K562 (cell line): ENCODE measurements at regions not wholly inside any gene's neighbourhood (a gene's known extent, or its start where the extent isn't known, plus 50 kb on each side); places are given as distances from the start of the nearest gene placed in this dataset.

Source experiments
- ATAC-seq: fragments of 200-7000 bp; cut with Tn5 transposase; 3 replicates; pipeline ENCODE4 v1.9.1; 2020; ENCODE audit warnings: moderate library complexity
- BruUV-seq: library from RNA; stranded (reverse); fragments of 400-500 nt; replicated peaks from 2 replicates; lab custom pipeline; 2021; lab: Mats Ljungman, UMichigan
- CTCF ChIA-PET: fragments of 300-600 bp; formaldehyde crosslinking; extraction: SDS; loops from one replicate; lab custom pipeline; 2021; ENCODE audit warnings: low intra/inter-chr PET ratio; lab: Yijun Ruan, JAX
- POLR2A ChIA-PET: fragments of 300-600, 350-650 bp; sonication (Branson Sonifier 250); formaldehyde crosslinking; extraction: SDS; loops from one replicate; lab custom pipeline; 2021; ENCODE audit warnings: antibody characterized with exemption, inconsistent platforms; lab: Yijun Ruan, JAX
- DNase-seq, 4 experiments: peaks; one replicate each; pipeline versions ENCODE4 v3.0.0 to v3.0.0-alpha.2; 2011 to 2018; ENCODE audit warnings: low spot score in 3 of 4, mixed read lengths in 3 of 4; ENCODE audit errors: extremely low read depth in 1 of 4
- FAIRE-seq: peaks from 2 replicates; lab custom pipeline; 2011; peaks lifted over from hg19 to GRCh38; lab: Jason Lieb, UNC
- H2AFZ ChIP-seq: 2 replicates; pipeline ENCODE4 v1.6.0; 2011; ENCODE audit warnings: low read depth, low read length, control low read depth, inconsistent platforms
- H3K27ac ChIP-seq: fragments of 200-600 bp; 3 replicates; pipeline ENCODE4 v1.8.0; 2011; ENCODE audit warnings: low read depth, mild to moderate bottlenecking, control low read depth, inconsistent platforms, low read length, moderate library complexity, mixed read lengths; ENCODE audit errors: extremely low read depth
- H3K27me3 ChIP-seq, 2 experiments: fragments of 300-600 bp in 1 of 2; 2 replicates in 1 of 2; 3 replicates in 1 of 2; pipeline versions ENCODE4 v1.6.0 to v1.8.0; 2011; ENCODE audit warnings: inconsistent platforms in 2 of 2, low read length in 2 of 2, mild to moderate bottlenecking in 1 of 2, mixed read lengths in 1 of 2, moderate library complexity in 1 of 2; ENCODE audit not compliant: control insufficient read depth in 2 of 2, insufficient read depth in 2 of 2
- H3K36me3 ChIP-seq: fragments of 300-600 bp; 3 replicates; pipeline ENCODE4 v1.8.0; 2011; ENCODE audit warnings: mild to moderate bottlenecking, low read length, inconsistent platforms; ENCODE audit not compliant: control insufficient read depth, insufficient read depth
- H3K4me1 ChIP-seq, 2 experiments: fragments of 200-600 bp in 1 of 2; replicated peaks in 1 of 2; 2 replicates in 1 of 2; 3 replicates in 1 of 2; pipeline versions ENCODE4 v1.5.1 to v1.8.0; 2011; ENCODE audit warnings: inconsistent platforms in 2 of 2, low read length in 2 of 2, mild to moderate bottlenecking in 1 of 2, mixed read lengths in 1 of 2, moderate library complexity in 1 of 2; ENCODE audit not compliant: control insufficient read depth in 2 of 2, insufficient read depth in 2 of 2
- H3K4me2 ChIP-seq: 2 replicates; pipeline ENCODE4 v1.6.1; 2011; ENCODE audit warnings: low read length, control low read depth, inconsistent platforms, mixed read lengths; ENCODE audit not compliant: insufficient read depth
- H3K4me3 ChIP-seq: fragments of 200-600 bp; sonication (generic), shearing (Covaris generic); 2 replicates; pipeline ENCODE4 v1.5.1; 2016; ENCODE audit warnings: control low read depth, inconsistent platforms
- H3K79me2 ChIP-seq: fragments of 200-600 bp; 3 replicates; pipeline ENCODE4 v1.8.0; 2011; ENCODE audit warnings: low read length, inconsistent platforms; ENCODE audit not compliant: control insufficient read depth, insufficient read depth
- H3K9ac ChIP-seq, 2 experiments: 2 replicates each; pipeline versions ENCODE4 v1.6.0 to v1.6.1; 2011; ENCODE audit warnings: low read depth in 2 of 2, low read length in 2 of 2, control low read depth in 1 of 2, inconsistent platforms in 1 of 2, mild to moderate bottlenecking in 1 of 2, mixed read lengths in 1 of 2; ENCODE audit not compliant: insufficient read depth in 1 of 2
- H3K9me1 ChIP-seq: one replicate; pipeline ENCODE4 v1.6.0; 2011; ENCODE audit warnings: inconsistent platforms, mild to moderate bottlenecking, low read length, moderate library complexity; ENCODE audit not compliant: control insufficient read depth, insufficient read depth
- H3K9me3 ChIP-seq: replicated peaks from 2 replicates; pipeline ENCODE4 v1.5.1; 2011; ENCODE audit warnings: low read depth, low read length, inconsistent platforms; ENCODE audit not compliant: control insufficient read depth, insufficient read depth
- H4K20me1 ChIP-seq: replicated peaks from 2 replicates; pipeline ENCODE4 v1.6.1; 2011; ENCODE audit warnings: low read length, inconsistent platforms, mixed read lengths; ENCODE audit not compliant: control insufficient read depth, insufficient read depth
- ARNT ChIP-seq, 2 experiments: fragments of 450-650 bp; IDR thresholded peaks; 2 replicates each; pipeline ENCODE4 v1.6.1; 2016; ENCODE audit warnings: mild to moderate bottlenecking in 1 of 2
- CCNT2 ChIP-seq: IDR thresholded peaks from 2 replicates; pipeline ENCODE4 v1.6.1; 2011; ENCODE audit warnings: borderline replicate concordance, low read depth, mild to moderate bottlenecking, moderate library complexity, mixed read lengths, low read length; ENCODE audit not compliant: insufficient read length; ENCODE audit errors: extremely low read depth
- DACH1 ChIP-seq: fragments of 450-650 bp; IDR thresholded peaks from 2 replicates; pipeline ENCODE4 v1.6.1; 2018; ENCODE audit not compliant: partially characterized antibody
- ELF1 ChIP-seq: fragments of 200-800 bp; sonication (Bioruptor generic); IDR thresholded peaks from 2 replicates; pipeline ENCODE4 v1.6.1; 2016; ENCODE audit warnings: missing genetic modification characterization, missing compliant biosample characterization
- EP400 ChIP-seq: fragments of 450-650 bp; IDR thresholded peaks from 2 replicates; pipeline ENCODE4 v1.6.1; 2017; ENCODE audit warnings: antibody characterized with exemption, mild to moderate bottlenecking, moderate library complexity
- HMGN3 ChIP-seq: IDR thresholded peaks from 2 replicates; pipeline ENCODE4 v1.6.1; 2011; ENCODE audit warnings: borderline replicate concordance, low read depth, mild to moderate bottlenecking, mixed read lengths, low read length; ENCODE audit not compliant: insufficient read length; ENCODE audit errors: extremely low read depth
- HNRNPH1 ChIP-seq: fragments of 200-400 bp; formaldehyde crosslinking; optimal IDR thresholded peaks from 2 replicates; pipeline ENCODE3; 2017; ENCODE audit warnings: low read depth, mild to moderate bottlenecking, low read length, moderate library complexity
- HNRNPLL ChIP-seq: fragments of 200-400 bp; formaldehyde crosslinking; IDR thresholded peaks from 2 replicates; pipeline ENCODE4 v1.6.1; 2017; ENCODE audit warnings: low read length, low read depth, mild to moderate bottlenecking; ENCODE audit not compliant: poor library complexity, severe bottlenecking
- MTA3 ChIP-seq: fragments of 450-650 bp; formaldehyde crosslinking; IDR thresholded peaks from 2 replicates; pipeline ENCODE4 v1.6.1; 2017; ENCODE audit warnings: mild to moderate bottlenecking, borderline replicate concordance
- THRA ChIP-seq: fragments of 450-650 bp; IDR thresholded peaks from 2 replicates; pipeline ENCODE4 v1.6.1; 2017; ENCODE audit warnings: mild to moderate bottlenecking, moderate library complexity
- ZC3H11A ChIP-seq: IDR thresholded peaks from 2 replicates; pipeline ENCODE4 v1.6.1; 2012; ENCODE audit warnings: low read depth, low read length, improper control_type of control experiment
- ZHX1 ChIP-seq: fragments of 150-350 bp; conservative IDR thresholded peaks from 2 replicates; pipeline ENCODE4 v1.6.1; 2014; ENCODE audit warnings: low read length
- ZNF184 ChIP-seq: sonication (generic); formaldehyde crosslinking; IDR thresholded peaks from 2 replicates; pipeline ENCODE4 v1.5.0; 2020; ENCODE audit warnings: missing genetic modification reagents
- ZNF197 ChIP-seq: fragments of 200-800 bp; sonication (Bioruptor generic); IDR thresholded peaks from 2 replicates; pipeline ENCODE4 v1.6.1; 2016; ENCODE audit warnings: low read depth, missing genetic modification characterization, missing compliant biosample characterization
- ZNF280B ChIP-seq: fragments of 250-450 bp; sonication (Bioruptor Pico); IDR thresholded peaks from 2 replicates; pipeline ENCODE4 v1.5.1; 2021; ENCODE audit warnings: mild to moderate bottlenecking
- ZNF507 ChIP-seq: conservative IDR thresholded peaks from 2 replicates; pipeline ENCODE4 v1.6.1; 2017; ENCODE audit warnings: missing genetic modification characterization, missing compliant biosample characterization
- WGBS: fragments of 100-300 bp; shearing (Covaris generic); methylation state at CpG from one replicate; pipeline ENCODE4 v1.1.6; 2016; ENCODE audit warnings: low coverage, mixed read lengths; ENCODE audit not compliant: insufficient coverage; ENCODE audit errors: missing lambda C conversion rate; 5-methylcytosine and 5-hydroxymethylcytosine counted together
- in situ Hi-C: fragments of 300-500 bp; cut with MboI; formaldehyde crosslinking; loops from 4 replicates; pipeline ENCODE4 v1.15.0; 2018; ENCODE audit warnings: inconsistent platforms, mixed read lengths
- intact Hi-C: fragments of 100-400 bp; cut with micrococcal nuclease; formaldehyde crosslinking; loops from 2 replicates; pipeline ENCODE4 v1.14.2; 2022

GRCh38 chr5:86763929-86764328 is 146.2 kb downstream of the COX7C start:
- Histone ChIP-seq H3K9me3 (no peaks in the 10 kb centered on the region), H3K79me2 (no peaks in the 10 kb centered on the region), H3K9ac (no peak overlapping the region), H3K36me3 (no peaks in the 10 kb centered on the region), H3K27me3 (no peaks in the 10 kb centered on the region), H3K27ac (no peak overlapping the region), H3K4me1 (no peaks in the 10 kb centered on the region), H4K20me1 (no peaks in the 10 kb centered on the region), H3K4me3 (no peak overlapping the region), H3K9me1 (no peaks in the 10 kb centered on the region), H3K4me2 (no peak overlapping the region), H2AFZ (no peak overlapping the region)
- intact Hi-C loops (no loop called here), in situ Hi-C loops (no loop called here)
- no peak for DNase-seq
- TF ChIP-seq EP400, result no peak
- TF ChIP-seq ARNT (IDR thresholded peaks at IDR 0.05), result no peak
- no peak for TF ChIP-seq HNRNPH1
- no peak for TF ChIP-seq MTA3
- TF ChIP-seq ELF1, result no peak
- no peak for TF ChIP-seq HMGN3
- TF ChIP-seq DACH1, result no peak
- no peak for TF ChIP-seq ZNF197
- no peak for TF ChIP-seq ZNF507 (tag)
- no peak for TF ChIP-seq ZC3H11A
- no peak for TF ChIP-seq ZHX1
- no peak for TF ChIP-seq THRA
- TF ChIP-seq CCNT2, result no peak
- no peak for TF ChIP-seq HNRNPLL
- TF ChIP-seq ZNF280B (CRISPR knock-in tag), result no peak
- no peak for TF ChIP-seq ZNF184 (CRISPR knock-in tag)
- no peak for ATAC-seq
- FAIRE-seq, result no peak
- BruUV-seq, result no TSS peak
- ChIA-PET POLR2A (no interaction called here), CTCF (no interaction called here)
- WGBS, result 0% methylated on average over 1 of the region's 1 CpG
